Erythroblast (primary cell): ENCODE measurements at regions not wholly inside any gene's neighbourhood (a gene's known extent, or its start where the extent isn't known, plus 50 kb on each side); places are given as distances from the start of the nearest gene placed in this dataset.

Experiments used
- GATA1 ChIP-seq: IDR thresholded peaks from 2 replicates; pipeline ENCODE4 v1.6.1; 2011; ENCODE audit warnings: low read depth, mild to moderate bottlenecking, control low read depth, low read length, moderate library complexity
- POLR2A ChIP-seq: IDR thresholded peaks from 2 replicates; pipeline ENCODE4 v1.6.1; 2011; ENCODE audit warnings: mild to moderate bottlenecking, low read length

GRCh38 chr2:36032046-36032445 is 323.5 kb upstream of the CRIM1 start:
- TF ChIP-seq POLR2A (no peak), GATA1 (no peak)
